Stimulated activated CD8-positive, alpha-beta memory T cell treated with anti-CD3 and anti-CD28 coated beads, Interleukin-4, amount 100 ng/mL, for 4 hours (primary cell): ENCODE measurements at regions not wholly inside any gene's neighbourhood (a gene's known extent, or its start where the extent isn't known, plus 50 kb on each side); places are given as distances from the start of the nearest gene placed in this dataset.
"Not testable (repeated sequence)": the region's sequence is repeated elsewhere in the genome, so short reads cannot be mapped to it uniquely, and the experiment has no call there.

Experiments
- DNase-seq, 2 donors: peaks; one replicate each; pipeline ENCODE4 v3.0.0-alpha.2; 2020; ENCODE audit warnings: low read depth in 2 of 2, low spot score in 1 of 2

DNA sequence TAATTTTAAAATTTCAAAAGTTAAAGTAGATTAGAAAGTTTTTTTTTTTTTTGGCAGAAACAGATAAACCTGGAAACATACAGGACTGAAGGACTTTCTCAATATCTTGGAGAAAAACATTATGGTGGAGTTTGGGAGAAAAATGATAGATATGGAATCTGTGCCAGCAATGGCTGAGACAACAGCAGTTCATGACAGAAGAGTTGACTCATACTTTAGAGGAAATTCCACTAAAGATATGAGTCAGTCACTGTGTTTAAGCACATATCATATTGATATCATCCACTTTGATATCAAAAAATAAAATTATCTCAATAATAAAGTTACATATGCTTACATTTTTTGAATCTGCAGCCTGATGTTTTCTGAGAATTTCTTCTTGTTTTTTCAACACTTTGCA lies 193.9 kb upstream of the OR4E1 start:
- DNase-seq, result no peak

DNA sequence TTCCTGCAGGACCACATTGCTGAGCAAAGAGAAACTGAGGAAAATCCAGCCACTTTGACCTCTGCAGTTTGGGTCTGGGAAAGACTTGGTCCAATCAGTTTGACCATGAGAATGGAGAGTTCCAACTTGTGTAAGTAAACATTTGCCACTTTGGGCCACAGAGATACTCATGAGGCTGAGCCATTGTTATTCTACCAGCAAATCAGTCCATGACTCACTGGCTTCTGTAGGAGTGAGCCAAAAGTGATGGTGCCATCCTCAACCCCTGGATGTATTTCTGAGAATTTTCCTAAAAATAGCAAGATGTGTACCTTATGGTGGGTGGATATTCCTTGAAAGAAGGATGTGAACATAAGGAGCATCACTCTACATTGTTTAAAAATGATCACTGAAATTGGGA lies 192.9 kb upstream of the OR4E1 start:
- no peak for DNase-seq

DNA sequence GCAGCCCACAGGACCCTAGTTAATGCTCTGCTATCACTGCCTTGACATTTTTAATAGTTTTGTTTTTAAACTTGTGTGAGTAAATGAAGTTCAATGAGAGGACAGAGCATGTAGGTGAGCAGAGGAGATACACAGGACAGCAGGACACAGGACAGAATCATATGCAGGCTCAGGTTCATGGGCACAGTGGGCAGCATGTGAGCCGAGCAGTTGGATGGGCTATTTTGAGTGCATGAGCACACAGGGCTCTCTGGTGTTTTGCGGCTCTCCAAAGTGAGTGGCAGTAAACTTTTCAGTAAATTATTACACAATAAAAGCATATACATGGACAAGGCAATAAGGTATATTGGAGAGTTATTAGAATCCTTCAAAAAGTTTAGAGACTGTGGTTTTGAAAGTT lies 189.7 kb upstream of the OR4E1 start:
- DNase-seq, result no peak

DNA sequence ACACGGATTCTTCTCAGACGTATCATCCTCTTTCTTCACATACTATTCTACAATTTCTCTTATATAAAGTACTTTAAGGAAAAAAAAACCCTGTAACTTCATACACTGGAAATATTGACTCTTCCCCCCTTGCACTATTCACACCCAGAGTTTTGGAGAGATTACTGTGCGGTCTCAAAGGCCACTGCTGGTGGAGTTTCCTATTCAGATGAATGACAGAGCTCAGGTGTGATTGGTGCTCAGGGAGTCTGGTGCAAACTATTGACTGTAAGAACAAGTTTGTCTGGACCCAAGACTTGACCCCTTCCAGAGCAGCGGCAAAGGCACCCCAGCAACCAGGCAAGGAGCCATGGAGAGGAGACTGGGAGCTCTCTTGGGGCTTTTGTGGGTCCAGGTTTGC lies 187.5 kb upstream of the OR4E1 start:
- DNase-seq, result no peak

DNA sequence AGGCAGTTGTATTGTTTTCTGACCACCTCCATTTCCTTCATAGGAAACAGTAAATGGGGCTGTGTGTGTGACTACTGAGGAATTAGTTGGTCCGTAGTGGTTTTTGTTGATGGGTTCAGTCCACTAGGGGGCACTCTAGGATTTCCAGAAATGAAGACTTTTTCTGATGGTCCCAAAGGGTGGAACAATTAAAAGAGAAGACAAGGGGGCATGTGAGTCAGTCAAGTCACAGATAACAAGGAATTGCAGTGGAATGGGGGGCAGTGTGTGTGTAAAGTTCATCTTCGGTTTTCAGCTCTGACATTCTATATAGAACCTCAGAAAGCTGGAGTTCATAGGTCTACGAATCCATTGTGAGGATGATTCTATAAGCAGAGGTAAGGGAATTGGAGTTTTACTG lies 186.6 kb upstream of the OR4E1 start:
- DNase-seq, result no peak

DNA sequence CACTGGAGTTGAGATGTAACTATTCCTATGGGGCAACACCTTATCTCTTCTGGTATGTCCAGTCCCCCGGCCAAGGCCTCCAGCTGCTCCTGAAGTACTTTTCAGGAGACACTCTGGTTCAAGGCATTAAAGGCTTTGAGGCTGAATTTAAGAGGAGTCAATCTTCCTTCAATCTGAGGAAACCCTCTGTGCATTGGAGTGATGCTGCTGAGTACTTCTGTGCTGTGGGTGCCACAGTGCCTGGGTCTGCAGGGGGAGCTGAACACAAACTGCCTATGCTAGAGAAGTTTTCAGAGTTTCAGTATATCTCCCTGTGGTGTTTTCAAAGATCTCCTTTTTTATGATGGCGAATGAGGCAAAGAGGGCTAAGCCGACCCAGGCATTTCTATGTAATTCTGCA lies 179.2 kb upstream of the OR4E1 start:
- DNase-seq, result no peak

DNA sequence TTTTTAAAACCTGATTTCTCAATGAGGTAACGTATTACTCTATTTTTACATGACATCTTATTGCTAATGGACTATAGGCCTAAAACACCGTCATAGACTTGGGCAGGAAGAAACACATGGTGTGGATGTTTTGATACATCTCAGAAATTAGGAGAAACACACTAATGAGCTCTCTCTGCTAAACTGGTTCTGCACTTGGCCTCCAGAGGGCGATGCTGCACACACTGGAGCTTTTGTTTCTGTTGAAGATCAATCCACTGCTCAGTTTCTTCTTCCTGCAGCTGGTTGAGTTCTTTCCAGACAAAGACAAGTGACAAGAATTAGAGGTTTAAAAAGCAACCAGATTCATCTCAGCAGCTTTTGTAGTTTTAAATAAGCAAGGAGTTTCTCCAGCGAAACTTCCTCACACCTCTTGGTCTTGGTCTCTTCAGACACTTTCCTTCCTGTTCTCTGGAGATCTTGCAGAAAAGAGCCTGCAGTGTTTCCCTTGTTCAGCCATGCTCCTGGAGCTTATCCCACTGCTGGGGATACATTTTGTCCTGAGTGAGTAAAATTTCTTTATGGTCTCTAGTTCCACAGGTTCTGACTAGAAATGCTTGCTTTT lies 178.5 kb upstream of the OR4E1 start:
- peak; percentile 33 to 38 for DNase-seq

DNA sequence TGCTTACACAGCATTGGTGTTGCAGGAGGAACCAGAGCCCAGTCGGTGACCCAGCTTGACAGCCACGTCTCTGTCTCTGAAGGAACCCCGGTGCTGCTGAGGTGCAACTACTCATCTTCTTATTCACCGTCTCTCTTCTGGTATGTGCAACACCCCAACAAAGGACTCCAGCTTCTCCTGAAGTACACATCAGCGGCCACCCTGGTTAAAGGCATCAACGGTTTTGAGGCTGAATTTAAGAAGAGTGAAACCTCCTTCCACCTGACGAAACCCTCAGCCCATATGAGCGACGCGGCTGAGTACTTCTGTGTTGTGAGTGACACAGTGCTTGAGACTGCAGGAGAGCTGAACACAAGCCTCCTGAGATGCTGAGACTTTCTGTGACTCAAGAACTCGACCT lies 173.3 kb upstream of the OR4E1 start:
- not testable (repeated sequence) for DNase-seq

DNA sequence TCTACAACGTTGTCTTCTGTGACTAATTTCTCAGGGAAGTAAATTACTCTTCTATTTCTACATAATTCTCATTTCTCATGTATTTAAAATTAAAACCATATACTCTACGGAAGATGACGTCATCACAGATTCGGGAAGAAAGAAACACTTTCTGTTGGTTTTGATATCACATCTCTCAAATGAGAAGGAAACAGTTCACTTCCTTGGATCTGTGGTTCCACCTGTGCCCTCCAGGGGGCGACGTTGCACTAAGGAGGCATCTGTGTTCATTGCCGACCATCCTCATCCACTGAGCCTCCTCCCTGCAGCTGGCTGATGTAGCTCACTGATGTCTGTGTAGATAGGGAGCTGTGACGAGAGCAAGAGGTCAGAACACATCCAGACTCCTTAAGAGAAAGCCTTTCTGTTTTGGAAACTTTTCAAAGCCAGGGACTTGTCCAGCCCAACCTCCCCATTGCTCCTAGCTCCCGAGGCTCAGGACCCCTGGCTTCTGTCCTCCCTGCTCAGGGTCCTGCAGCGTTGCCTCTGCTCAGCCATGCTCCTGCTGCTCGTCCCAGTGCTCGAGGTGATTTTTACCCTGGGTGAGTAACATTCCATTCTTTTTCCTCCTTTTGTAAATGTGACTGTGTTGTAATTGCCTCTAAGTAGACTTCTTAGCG lies 172.7 kb upstream of the OR4E1 start:
- DNase-seq, result peak; percentile 26 to 41

DNA sequence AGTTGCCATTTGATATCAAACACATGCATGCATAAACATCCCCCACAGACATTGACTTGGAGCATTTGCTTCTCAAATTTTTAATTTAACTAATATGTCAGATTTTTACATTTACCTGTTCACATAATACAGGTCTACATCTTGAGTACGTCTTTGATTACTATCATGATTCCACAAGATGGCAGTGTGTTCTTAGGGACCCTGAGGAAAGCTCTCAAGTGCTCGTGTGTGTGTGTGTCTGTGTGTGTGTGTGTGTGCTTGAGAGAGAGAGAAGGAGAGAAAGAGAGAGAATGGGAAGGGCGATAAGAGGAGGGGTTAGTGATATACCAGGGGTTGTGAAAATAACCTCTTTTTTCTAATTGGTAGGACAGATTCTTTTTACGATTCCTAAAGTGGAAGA lies 167.1 kb upstream of the OR4E1 start:
- no peak for DNase-seq

DNA sequence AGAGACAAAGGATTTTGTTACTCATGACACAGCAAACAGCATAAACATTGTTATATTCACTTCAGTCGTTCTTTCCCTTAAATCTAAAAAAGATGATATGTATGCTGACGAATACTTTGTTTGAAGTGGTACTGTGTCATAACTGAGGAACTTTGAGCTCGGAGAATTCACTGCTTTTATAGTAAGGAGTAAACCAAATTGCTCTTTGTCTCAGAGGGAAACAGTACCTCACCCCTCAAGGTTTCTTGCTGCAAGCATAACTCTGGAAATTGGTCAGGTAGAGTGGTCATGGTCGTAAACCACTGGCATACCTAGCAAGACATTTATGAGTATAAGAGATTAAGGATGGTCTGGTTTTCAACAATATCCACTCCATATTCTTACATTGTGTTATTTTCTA lies 160.2 kb upstream of the OR4E1 start:
- no peak for DNase-seq

DNA sequence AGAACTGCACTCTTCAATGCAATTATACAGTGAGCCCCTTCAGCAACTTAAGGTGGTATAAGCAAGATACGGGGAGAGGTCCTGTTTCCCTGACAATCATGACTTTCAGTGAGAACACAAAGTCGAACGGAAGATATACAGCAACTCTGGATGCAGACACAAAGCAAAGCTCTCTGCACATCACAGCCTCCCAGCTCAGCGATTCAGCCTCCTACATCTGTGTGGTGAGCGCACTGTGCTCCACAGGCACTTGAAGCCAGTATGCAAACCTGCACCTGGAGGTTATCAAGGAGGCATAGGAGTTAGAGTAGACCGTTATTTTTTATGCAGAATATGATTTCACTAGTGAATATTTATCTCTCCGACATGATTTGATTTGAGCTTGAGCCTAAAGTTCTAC lies 152.2 kb upstream of the OR4E1 start:
- DNase-seq, result no peak

DNA sequence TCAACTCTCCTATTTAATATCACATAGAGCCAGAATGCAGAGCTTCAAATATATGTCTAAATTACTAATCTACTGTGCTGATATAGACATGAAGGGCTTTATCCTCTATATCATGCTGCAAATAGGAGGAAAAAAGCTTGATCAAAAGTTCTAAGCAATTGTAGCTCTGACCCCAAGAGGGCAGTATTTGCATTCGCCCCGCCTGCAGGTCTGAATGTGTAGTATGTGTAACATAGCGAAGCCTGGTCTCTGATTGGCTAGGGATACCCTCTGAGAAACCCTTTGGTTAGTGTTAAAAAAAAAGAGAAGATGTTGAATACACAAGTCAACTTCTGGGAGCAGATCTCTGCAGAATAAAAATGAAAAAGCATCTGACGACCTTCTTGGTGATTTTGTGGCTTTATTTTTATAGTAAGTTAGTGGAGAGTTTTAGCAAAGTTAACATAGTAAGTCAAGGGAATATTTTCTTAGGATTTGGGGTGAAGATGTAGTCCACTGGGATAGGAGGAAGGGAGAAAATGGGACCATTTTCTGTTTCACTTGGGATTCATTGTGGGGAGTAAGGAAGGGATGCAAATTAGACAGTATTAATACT lies 151.6 kb upstream of the OR4E1 start:
- no peak for DNase-seq

DNA sequence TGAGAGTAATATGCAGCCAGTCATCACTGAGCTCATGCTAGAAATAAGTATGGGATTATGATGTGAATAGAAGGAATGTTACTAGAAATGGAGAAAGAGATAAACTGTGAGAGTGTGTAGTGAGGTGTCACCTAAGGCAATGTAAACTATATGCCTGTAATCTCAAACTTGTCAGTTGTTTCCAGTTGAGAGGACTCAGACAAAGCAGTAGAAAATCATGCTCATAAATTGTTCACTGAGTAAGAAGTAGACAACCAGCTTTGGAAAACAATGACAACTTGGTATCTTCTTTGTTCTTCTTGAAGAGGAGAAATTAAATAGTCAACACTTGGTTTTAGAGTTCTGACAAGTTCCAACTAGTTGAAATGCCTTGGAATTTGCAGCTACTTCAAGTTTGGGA lies 148.5 kb upstream of the OR4E1 start:
- DNase-seq, result no peak

DNA sequence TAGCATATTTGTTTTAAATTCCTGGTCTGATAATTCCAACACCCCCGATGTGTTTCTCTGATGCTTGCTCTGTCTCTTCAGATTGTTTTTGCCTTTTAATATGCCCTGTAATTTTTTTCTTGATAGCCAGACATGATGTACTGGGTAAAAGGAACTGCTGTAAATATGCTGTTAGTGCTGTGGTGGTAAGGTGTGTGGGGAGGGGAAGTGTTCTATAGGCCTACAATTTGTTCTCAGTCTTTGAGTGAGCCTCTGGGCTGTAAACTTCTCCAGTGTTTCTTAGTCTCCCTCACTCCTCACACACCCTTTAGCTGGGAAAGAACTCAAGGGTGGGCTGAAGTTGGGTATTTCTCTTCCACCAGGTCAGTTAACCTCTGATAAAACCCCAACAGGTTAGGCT lies 147.0 kb upstream of the OR4E1 start:
- no peak for DNase-seq

DNA sequence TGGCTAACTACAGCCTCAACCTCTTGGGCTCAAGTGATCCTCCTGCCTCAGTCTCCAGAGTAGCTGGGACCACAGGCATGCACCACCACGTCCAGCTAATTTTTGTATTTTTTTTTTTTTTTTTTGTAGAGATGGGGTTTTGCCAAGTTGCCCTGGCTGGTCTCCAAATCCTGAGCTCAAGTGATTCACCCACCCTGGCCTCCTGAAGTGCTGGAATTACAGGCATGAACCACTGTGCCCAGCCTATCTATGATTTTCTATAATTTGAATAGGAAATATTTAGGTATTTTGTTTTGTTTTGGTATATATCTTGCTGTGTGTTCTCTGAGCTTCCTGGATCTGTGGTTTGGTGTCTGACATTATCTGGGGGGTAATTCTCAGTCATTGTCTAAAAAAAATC lies 146.3 kb upstream of the OR4E1 start:
- not testable (repeated sequence) for DNase-seq

DNA sequence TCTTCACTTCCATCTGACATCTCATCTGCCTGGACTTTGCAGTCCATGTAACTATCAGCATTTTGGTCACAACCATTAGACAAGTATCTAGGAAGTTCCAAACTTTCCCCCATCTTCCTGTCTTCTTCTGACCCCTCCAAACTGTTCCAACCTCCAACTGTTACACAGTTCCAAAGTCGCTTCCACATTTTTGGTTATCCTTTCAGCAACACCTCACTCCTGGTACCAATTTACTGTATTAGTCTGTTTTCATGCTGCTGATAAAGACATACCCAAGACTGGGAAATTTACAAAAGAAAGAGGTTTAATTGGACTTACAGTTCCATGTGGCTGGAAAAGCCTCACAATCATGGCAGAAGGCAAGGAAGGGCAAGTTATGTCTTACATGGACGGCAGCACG lies 143.4 kb upstream of the OR4E1 start:
- not testable (repeated sequence) for DNase-seq

DNA sequence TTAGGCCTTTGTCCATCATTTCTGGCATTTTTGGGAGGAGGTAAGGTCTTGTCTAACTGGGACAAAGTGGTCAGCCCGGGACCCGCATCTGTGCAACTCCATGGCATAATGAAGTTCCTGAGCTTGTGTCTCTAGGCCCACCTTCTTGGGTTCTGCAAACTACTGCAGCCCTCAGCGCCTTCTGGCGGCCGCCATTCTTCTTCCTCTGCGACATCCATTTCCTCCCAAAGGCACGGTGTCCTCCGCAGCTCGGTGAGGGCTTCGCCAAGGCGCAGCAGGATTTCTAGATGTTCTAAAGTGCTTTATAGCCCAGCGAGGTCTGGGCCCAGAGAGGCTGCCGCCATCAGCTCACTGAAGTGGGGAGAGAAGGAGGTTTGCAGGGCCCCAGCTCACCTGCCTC lies 134.4 kb upstream of the OR4E1 start:
- DNase-seq, result no peak

DNA sequence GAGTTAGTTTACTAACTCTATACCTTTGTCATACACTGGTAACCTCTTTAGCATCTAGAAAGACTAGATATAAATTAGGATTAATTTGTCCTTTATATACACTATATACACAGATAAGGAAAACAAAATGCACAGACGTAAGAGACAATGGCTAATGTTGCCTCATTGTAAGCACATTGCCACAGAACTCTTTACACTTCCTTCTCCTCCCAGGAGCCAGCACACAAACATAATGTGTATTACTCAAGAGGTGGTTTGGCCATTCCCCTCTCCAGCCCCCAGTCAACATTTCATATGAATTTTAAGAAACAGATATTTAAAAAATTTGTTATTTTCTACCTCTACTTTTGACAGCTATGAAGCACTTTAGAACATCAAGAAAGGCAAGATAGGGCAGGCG lies 131.4 kb upstream of the OR4E1 start:
- DNase-seq, result no peak

DNA sequence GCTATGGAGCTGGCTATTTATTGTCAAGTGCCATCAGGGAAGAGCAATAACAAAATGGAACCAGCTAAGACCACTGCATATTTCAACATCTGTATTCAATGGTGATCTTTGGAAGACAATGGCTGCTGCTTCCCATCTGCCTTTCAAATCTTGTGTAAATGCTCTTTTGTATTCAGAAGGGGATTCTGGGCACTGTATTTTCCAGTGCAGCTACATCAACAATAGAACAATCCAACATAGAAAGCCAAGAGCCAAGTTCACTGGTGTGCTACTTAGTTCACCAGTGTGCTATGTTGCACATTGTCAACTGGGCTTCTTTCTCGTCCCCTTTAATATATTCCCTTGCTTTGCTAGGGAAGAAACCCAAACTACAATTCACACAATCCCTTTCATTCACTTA lies 128.8 kb upstream of the OR4E1 start:
- DNase-seq, result no peak

DNA sequence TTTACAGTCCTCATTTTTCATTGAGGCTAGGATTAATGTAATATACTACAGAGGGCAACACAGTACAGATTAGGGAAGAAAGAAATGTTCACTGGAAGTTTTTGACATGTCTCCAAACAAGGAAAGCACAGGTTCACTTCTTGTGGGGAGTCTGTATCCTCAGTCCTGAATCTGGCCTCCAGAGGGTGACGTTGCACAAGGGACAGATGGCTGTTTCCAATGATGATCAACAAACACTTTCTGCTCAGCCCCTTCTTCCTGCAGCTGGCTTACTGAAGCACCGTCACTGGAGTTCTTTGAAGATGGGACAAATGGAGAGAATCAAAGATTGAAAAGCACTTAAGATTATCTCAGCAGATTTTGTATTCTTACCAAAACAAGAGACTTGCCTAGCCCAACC lies 123.3 kb upstream of the OR4E1 start:
- no peak for DNase-seq

DNA sequence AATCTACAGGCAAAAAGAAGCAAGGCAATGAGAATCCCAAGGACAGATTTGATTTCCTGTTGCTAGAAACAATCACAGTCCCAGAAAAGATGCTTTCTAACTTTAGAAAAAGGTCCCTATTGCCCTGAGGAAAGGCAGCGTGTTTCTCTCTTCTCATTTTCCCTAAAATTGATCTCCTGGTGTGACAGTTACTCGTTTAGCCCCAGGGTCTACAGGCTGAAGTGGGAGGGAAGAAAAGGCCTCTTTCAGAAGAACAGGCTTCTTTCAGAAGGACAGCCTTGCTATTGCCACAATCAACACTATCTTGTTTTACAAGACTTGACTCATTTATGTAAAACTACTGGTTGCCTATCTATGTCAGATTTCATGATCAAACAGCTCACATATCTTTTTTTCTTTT lies 121.8 kb upstream of the OR4E1 start:
- DNase-seq, result no peak

DNA sequence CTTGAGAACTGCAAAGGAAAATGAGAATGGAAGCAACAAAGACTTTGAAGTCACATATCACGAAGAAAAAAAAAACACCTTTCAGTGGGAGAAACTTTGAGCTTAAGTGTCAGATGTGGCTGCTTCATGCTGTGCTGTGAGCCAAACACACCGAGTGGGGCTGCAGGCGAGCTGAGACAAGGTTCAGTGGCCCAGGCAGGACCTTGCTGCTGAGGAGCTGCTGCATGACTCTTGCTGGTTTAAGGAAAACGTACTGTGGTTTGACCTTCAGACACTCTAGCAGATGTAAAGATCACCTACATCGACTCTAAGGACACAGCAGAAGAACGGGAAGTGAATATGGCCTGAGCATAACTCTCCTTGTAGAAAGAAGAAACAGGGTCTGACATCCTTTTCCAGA lies 118.1 kb upstream of the OR4E1 start:
- no peak for DNase-seq
